ENCODE measurements at regions not wholly inside any gene's neighbourhood (a gene's known extent, or its start where the extent isn't known, plus 50 kb on each side); places are given as distances from the start of the nearest gene placed in this dataset.

GRCh38 chr3:88410259-88410658 lies 260.5 kb downstream of the C3orf38 start:
- no peak overlapping the region for H3K9ac ChIP-seq (ENCODE audit: low read length)
- no peaks in the 10 kb centered on the region for H3K9me3 ChIP-seq (ENCODE audit: control insufficient read depth, low read depth, low read length)
- no peaks in the 10 kb centered on the region for H3K27me3 ChIP-seq (ENCODE audit: control insufficient read depth, insufficient read depth, low read length)
- H3K4me1 ChIP-seq (ENCODE audit: control insufficient read depth, low read depth, low read length) = no peaks in the 10 kb centered on the region
- no peak overlapping the region for H3K4me3 ChIP-seq (ENCODE audit: low read length)
- H3K27ac ChIP-seq (ENCODE audit: low read length) = no peak overlapping the region
- no peaks in the 10 kb centered on the region for H3K36me3 ChIP-seq (ENCODE audit: control insufficient read depth, low read depth, low read length)

GRCh38 chr3:88412346-88412745 lies 262.6 kb downstream of the C3orf38 start:
- no peaks in the 10 kb centered on the region for H3K9me3 ChIP-seq (ENCODE audit: control insufficient read depth, low read depth, low read length)
- H3K4me1 ChIP-seq (ENCODE audit: control insufficient read depth, low read depth, low read length) = no peaks in the 10 kb centered on the region
- H3K27me3 ChIP-seq (ENCODE audit: control insufficient read depth, insufficient read depth, low read length) = no peaks in the 10 kb centered on the region
- no peak overlapping the region for H3K9ac ChIP-seq (ENCODE audit: low read length)
- H3K36me3 ChIP-seq (ENCODE audit: control insufficient read depth, low read depth, low read length) = no peaks in the 10 kb centered on the region
- H3K27ac ChIP-seq (ENCODE audit: low read length) = no peak overlapping the region
- no peak overlapping the region for H3K4me3 ChIP-seq (ENCODE audit: low read length)

- Histone ChIP-seq H3K9ac (ENCODE audit: low read length) (no peak overlapping the region), H3K9me3 (ENCODE audit: control insufficient read depth, low read depth, low read length) (no peaks in the 10 kb centered on the region), H3K4me1 (ENCODE audit: control insufficient read depth, low read depth, low read length) (no peaks in the 10 kb centered on the region), H3K36me3 (ENCODE audit: control insufficient read depth, low read depth, low read length) (no peaks in the 10 kb centered on the region), H3K4me3 (ENCODE audit: low read length) (no peak overlapping the region), H3K27me3 (ENCODE audit: control insufficient read depth, insufficient read depth, low read length) (no peaks in the 10 kb centered on the region), H3K27ac (ENCODE audit: low read length) (no peak overlapping the region)
Observed at GRCh38 chr3:88416436-88416835, 266.7 kb downstream of the C3orf38 start.

- no peak overlapping the region for H3K9ac ChIP-seq (ENCODE audit: low read length)
- H3K27me3 ChIP-seq (ENCODE audit: control insufficient read depth, insufficient read depth, low read length) = no peaks in the 10 kb centered on the region
- H3K36me3 ChIP-seq (ENCODE audit: control insufficient read depth, low read depth, low read length) = no peaks in the 10 kb centered on the region
- no peak overlapping the region for H3K27ac ChIP-seq (ENCODE audit: low read length)
- no peaks in the 10 kb centered on the region for H3K9me3 ChIP-seq (ENCODE audit: control insufficient read depth, low read depth, low read length)
- H3K4me1 ChIP-seq (ENCODE audit: control insufficient read depth, low read depth, low read length) = no peaks in the 10 kb centered on the region
- H3K4me3 ChIP-seq (ENCODE audit: low read length) = no peak overlapping the region
Observed at GRCh38 chr3:88418219-88418618, 268.5 kb downstream of the C3orf38 start.

GRCh38 chr3:88433568-88433967 lies 283.8 kb downstream of the C3orf38 start:
- Histone ChIP-seq H3K9me3 (ENCODE audit: control insufficient read depth, low read depth, low read length) (no peaks in the 10 kb centered on the region), H3K27ac (ENCODE audit: low read length) (no peak overlapping the region), H3K27me3 (ENCODE audit: control insufficient read depth, insufficient read depth, low read length) (no peaks in the 10 kb centered on the region), H3K36me3 (ENCODE audit: control insufficient read depth, low read depth, low read length) (no peaks in the 10 kb centered on the region), H3K4me1 (ENCODE audit: control insufficient read depth, low read depth, low read length) (no peaks in the 10 kb centered on the region), H3K4me3 (ENCODE audit: low read length) (no peak overlapping the region), H3K9ac (ENCODE audit: low read length) (no peak overlapping the region)

GRCh38 chr3:88434001-88434400 lies 284.2 kb downstream of the C3orf38 start:
- Histone ChIP-seq H3K27ac (ENCODE audit: low read length) (no peak overlapping the region), H3K9ac (ENCODE audit: low read length) (no peak overlapping the region), H3K27me3 (ENCODE audit: control insufficient read depth, insufficient read depth, low read length) (no peaks in the 10 kb centered on the region), H3K4me3 (ENCODE audit: low read length) (no peak overlapping the region), H3K4me1 (ENCODE audit: control insufficient read depth, low read depth, low read length) (no peaks in the 10 kb centered on the region), H3K36me3 (ENCODE audit: control insufficient read depth, low read depth, low read length) (no peaks in the 10 kb centered on the region), H3K9me3 (ENCODE audit: control insufficient read depth, low read depth, low read length) (no peaks in the 10 kb centered on the region)

- H3K27ac ChIP-seq (ENCODE audit: low read length) = no peak overlapping the region
- H3K4me1 ChIP-seq (ENCODE audit: control insufficient read depth, low read depth, low read length) = no peaks in the 10 kb centered on the region
- H3K27me3 ChIP-seq (ENCODE audit: control insufficient read depth, insufficient read depth, low read length) = no peaks in the 10 kb centered on the region
- H3K9ac ChIP-seq (ENCODE audit: low read length) = no peak overlapping the region
- H3K36me3 ChIP-seq (ENCODE audit: control insufficient read depth, low read depth, low read length) = no peaks in the 10 kb centered on the region
- no peaks in the 10 kb centered on the region for H3K9me3 ChIP-seq (ENCODE audit: control insufficient read depth, low read depth, low read length)
- H3K4me3 ChIP-seq (ENCODE audit: low read length) = no peak overlapping the region
Observed at GRCh38 chr3:88440701-88441100, 290.9 kb downstream of the C3orf38 start.

GRCh38 chr3:88443066-88443465 lies 293.3 kb downstream of the C3orf38 start:
- Histone ChIP-seq H3K4me3 (ENCODE audit: low read length) (no peak overlapping the region), H3K4me1 (ENCODE audit: control insufficient read depth, low read depth, low read length) (no peaks in the 10 kb centered on the region), H3K9me3 (ENCODE audit: control insufficient read depth, low read depth, low read length) (no peaks in the 10 kb centered on the region), H3K9ac (ENCODE audit: low read length) (no peak overlapping the region), H3K36me3 (ENCODE audit: control insufficient read depth, low read depth, low read length) (no peaks in the 10 kb centered on the region), H3K27me3 (ENCODE audit: control insufficient read depth, insufficient read depth, low read length) (no peaks in the 10 kb centered on the region), H3K27ac (ENCODE audit: low read length) (no peak overlapping the region)

- H3K27ac ChIP-seq (ENCODE audit: low read length) = no peak overlapping the region
- no peaks in the 10 kb centered on the region for H3K4me1 ChIP-seq (ENCODE audit: control insufficient read depth, low read depth, low read length)
- H3K36me3 ChIP-seq (ENCODE audit: control insufficient read depth, low read depth, low read length) = no peaks in the 10 kb centered on the region
- H3K4me3 ChIP-seq (ENCODE audit: low read length) = no peak overlapping the region
- no peak overlapping the region for H3K9ac ChIP-seq (ENCODE audit: low read length)
- H3K9me3 ChIP-seq (ENCODE audit: control insufficient read depth, low read depth, low read length) = no peaks in the 10 kb centered on the region
- H3K27me3 ChIP-seq (ENCODE audit: control insufficient read depth, insufficient read depth, low read length) = no peaks in the 10 kb centered on the region
Observed at GRCh38 chr3:88444251-88444650, 294.5 kb downstream of the C3orf38 start.

GRCh38 chr3:88452228-88452627 lies 302.5 kb downstream of the C3orf38 start:
- Histone ChIP-seq H3K36me3 (ENCODE audit: control insufficient read depth, low read depth, low read length) (no peaks in the 10 kb centered on the region), H3K9me3 (ENCODE audit: control insufficient read depth, low read depth, low read length) (no peaks in the 10 kb centered on the region), H3K9ac (ENCODE audit: low read length) (no peak overlapping the region), H3K27ac (ENCODE audit: low read length) (no peak overlapping the region), H3K4me3 (ENCODE audit: low read length) (no peak overlapping the region), H3K27me3 (ENCODE audit: control insufficient read depth, insufficient read depth, low read length) (no peaks in the 10 kb centered on the region), H3K4me1 (ENCODE audit: control insufficient read depth, low read depth, low read length) (no peaks in the 10 kb centered on the region)

- Histone ChIP-seq H3K27ac (ENCODE audit: low read length) (no peak overlapping the region), H3K36me3 (ENCODE audit: control insufficient read depth, low read depth, low read length) (no peaks in the 10 kb centered on the region), H3K9ac (ENCODE audit: low read length) (no peak overlapping the region), H3K9me3 (ENCODE audit: control insufficient read depth, low read depth, low read length) (no peaks in the 10 kb centered on the region), H3K4me3 (ENCODE audit: low read length) (no peak overlapping the region), H3K4me1 (ENCODE audit: control insufficient read depth, low read depth, low read length) (no peaks in the 10 kb centered on the region), H3K27me3 (ENCODE audit: control insufficient read depth, insufficient read depth, low read length) (no peaks in the 10 kb centered on the region)
Observed at GRCh38 chr3:88460369-88460768, 310.6 kb downstream of the C3orf38 start.

GRCh38 chr3:88462230-88462629 lies 312.5 kb downstream of the C3orf38 start:
- H3K4me3 ChIP-seq (ENCODE audit: low read length) = no peak overlapping the region
- H3K27ac ChIP-seq (ENCODE audit: low read length) = no peak overlapping the region
- H3K36me3 ChIP-seq (ENCODE audit: control insufficient read depth, low read depth, low read length) = no peaks in the 10 kb centered on the region
- H3K9ac ChIP-seq (ENCODE audit: low read length) = no peak overlapping the region
- no peaks in the 10 kb centered on the region for H3K4me1 ChIP-seq (ENCODE audit: control insufficient read depth, low read depth, low read length)
- H3K27me3 ChIP-seq (ENCODE audit: control insufficient read depth, insufficient read depth, low read length) = no peaks in the 10 kb centered on the region
- H3K9me3 ChIP-seq (ENCODE audit: control insufficient read depth, low read depth, low read length) = no peaks in the 10 kb centered on the region

Data from iPS-18a (cell line).